GM12865 (cell line): ENCODE measurements at regions not wholly inside any gene's neighbourhood (a gene's known extent, or its start where the extent isn't known, plus 50 kb on each side); places are given as distances from the start of the nearest gene placed in this dataset.

ENCODE experiments used
- DNase-seq: peaks from one replicate; pipeline ENCODE4 v3.0.0; 2010; ENCODE audit warnings: low read depth
- H3K4me3 ChIP-seq: 2 replicates; pipeline ENCODE4 v1.5.1; 2011; ENCODE audit warnings: mild to moderate bottlenecking, low read depth, low read length, control low read depth
- TF ChIP-seq, protein P1 (sequence below): IDR thresholded peaks from 2 replicates; pipeline ENCODE4 v1.5.1; 2011; ENCODE audit warnings: low read length, control low read depth, low read depth, inconsistent platforms; ENCODE audit not compliant: insufficient read depth; ENCODE audit errors: missing control alignments

DNA sequence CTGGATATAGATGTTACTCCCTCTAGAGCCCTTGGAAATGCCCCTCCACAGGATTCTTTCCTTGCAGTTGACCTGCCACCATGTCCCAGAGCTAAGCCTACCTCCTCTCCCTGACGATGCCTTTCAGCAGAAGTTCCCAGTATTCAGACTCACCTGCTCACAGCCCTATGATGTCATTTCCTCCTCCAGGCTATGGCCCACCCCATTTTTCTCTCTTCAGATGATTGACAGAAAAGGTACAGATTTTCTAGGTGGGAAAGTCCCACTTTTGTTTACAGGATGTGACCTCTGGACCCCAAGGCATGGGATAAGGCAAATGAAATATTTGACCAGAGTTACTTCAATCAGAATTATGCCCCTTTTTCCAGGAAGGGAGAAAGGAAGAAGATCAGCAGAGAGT lies 280.2 kb upstream of the PHYHIPL start:
- H3K4me3 ChIP-seq = no peak overlapping the region
- TF ChIP-seq, protein P1, sequence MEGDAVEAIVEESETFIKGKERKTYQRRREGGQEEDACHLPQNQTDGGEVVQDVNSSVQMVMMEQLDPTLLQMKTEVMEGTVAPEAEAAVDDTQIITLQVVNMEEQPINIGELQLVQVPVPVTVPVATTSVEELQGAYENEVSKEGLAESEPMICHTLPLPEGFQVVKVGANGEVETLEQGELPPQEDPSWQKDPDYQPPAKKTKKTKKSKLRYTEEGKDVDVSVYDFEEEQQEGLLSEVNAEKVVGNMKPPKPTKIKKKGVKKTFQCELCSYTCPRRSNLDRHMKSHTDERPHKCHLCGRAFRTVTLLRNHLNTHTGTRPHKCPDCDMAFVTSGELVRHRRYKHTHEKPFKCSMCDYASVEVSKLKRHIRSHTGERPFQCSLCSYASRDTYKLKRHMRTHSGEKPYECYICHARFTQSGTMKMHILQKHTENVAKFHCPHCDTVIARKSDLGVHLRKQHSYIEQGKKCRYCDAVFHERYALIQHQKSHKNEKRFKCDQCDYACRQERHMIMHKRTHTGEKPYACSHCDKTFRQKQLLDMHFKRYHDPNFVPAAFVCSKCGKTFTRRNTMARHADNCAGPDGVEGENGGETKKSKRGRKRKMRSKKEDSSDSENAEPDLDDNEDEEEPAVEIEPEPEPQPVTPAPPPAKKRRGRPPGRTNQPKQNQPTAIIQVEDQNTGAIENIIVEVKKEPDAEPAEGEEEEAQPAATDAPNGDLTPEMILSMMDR = no peak
- no peak for DNase-seq

DNA sequence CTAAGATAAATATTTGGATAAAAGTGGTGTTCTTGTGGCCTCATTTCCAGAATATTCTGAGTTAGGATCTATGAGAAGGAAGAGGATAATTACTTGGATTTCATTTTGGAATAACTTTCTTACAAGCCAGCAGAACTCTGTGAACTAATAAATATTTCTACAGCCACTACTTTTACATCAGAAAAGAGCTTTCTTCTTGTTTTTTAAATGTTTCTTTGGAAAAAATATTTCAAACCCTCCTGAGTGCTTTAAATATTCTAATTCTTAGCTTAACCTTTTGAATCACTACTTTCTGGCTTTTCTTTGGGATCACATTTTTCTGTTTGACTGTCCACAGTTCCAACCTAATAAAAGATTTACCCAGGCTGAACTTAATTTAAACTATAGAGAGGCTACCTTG lies 279.2 kb upstream of the PHYHIPL start:
- no peak overlapping the region for H3K4me3 ChIP-seq
- TF ChIP-seq, protein P1 = no peak

DNA sequence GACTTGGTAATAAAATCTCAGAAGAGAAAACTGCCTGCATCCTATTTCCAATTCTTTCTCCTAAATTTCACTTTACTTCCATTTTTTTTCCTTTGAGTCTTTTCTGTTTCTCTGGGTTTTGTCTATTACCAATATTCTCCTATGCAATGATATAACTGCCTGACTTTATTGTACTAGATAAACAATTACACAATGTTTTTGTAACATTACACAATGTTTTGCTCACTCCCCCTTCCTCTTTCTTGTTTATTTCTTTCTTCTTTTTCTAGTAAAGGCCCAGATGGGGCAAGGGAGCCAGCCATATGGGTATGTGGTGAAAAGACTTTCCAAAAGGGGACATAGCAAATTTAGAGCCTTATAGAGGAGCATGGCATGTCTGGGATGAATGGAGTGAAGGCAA lies 278.7 kb upstream of the PHYHIPL start:
- no peak overlapping the region for H3K4me3 ChIP-seq
- no peak for DNase-seq
- TF ChIP-seq, protein P1 = no peak

More for the DNA sequence above, 279.2 kb upstream of the PHYHIPL start:
- no peak for DNase-seq

DNA sequence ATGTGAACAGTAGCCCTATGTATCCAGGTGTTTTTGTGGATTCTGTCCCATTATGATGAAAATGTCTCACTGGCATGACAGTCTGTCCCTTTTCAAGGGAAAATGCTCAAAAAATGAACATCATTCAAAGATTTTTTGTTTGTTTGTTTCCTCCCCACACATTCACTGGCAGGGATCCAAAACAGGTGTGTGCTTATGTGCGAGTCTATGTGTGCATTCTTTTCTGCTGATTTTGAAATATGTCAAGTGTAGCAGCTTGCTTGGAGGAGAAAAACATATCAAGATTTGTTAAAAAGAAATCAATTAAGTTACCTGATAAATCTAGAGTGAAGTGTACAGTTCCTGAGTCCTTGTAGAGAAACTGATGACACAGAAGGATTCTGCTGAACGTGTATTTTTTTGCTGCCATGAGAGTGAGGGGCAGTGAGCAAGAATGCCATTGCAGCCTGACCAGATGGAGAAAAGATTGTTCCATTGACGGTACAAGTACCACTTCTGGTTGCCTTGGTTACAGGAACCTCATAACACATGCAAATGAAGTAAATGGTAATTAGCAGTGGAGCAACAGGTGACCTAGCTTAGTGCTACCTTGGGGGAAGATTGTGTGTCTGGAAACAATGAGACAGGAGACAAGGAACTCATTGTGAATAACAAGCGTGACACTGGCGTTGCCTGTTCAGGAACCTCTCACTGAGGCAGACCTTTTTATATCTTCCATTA lies 277.4 kb upstream of the PHYHIPL start:
- TF ChIP-seq, protein P1 = no peak
- DNase-seq = no peak
- no peak overlapping the region for H3K4me3 ChIP-seq

DNA sequence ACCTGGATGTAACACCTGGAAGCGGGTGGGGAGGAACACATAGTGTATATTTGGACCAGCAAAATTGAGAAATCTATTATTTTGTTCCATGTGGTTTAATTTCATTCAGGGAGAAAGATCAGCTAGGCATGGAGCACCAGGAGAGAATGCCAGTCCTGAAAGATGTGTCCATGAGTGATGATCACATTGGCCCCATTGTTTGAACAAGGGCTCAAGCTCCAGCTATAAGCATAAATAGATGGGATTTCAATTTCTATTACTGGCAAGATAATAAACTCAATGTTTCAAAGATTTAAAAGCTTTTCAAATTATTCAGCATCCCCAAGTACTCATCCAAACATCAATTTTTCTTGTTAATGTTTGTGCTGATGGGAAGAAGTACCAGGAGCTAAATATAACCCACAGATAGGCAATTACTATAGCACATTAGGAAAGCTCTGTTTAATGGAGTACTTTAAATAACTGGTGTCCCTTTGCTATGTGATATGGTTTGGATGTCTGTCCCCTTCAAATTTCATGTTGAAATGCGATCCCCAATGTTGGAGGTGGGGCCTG lies 275.3 kb upstream of the PHYHIPL start:
- DNase-seq = no peak
- TF ChIP-seq, protein P1 = no peak
- H3K4me3 ChIP-seq = no peak overlapping the region

DNA sequence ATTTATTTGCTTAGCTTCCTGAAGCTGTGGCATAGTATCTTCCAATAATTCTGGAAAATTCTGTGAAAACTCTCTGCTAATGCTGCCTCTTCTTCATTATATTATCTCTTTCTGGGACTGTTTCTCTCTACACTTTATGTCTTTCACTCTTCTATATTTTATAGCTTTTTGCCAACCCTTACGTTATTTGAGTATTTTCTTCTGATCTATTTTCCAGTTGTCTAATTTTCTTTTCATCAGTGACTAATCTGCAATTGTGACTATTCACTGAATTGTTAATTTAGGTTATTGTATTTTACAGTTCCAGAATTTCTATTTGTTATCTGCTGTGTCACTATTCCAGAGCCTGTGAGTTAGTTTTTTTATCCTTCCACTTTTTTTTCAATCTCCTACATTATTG lies 273.4 kb upstream of the PHYHIPL start:
- DNase-seq = no peak
- TF ChIP-seq, protein P1 = no peak
- H3K4me3 ChIP-seq = no peak overlapping the region

DNA sequence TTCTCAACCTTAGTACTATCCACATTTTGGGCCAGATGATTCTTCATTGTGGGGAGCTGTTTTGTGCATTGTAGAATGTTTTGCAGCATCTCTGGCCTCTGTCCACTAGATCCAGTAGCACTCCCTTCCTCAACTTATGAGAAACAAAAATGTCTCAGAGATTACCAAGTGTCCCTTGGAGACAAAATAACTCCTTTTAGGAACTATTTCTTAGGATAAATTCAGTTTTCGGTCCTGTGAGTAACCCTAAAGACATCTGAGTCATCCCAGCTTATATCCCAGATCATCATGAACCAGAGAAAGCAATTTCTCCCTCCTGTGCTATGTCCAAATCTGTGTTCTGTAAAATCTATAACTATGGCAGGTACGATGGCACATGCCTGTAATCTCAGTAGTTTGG lies 266.6 kb upstream of the PHYHIPL start:
- no peak for DNase-seq
- TF ChIP-seq, protein P1 = no peak
- H3K4me3 ChIP-seq = no peak overlapping the region
